ENCODE measurements at regions not wholly inside any gene's neighbourhood (a gene's known extent, or its start where the extent isn't known, plus 50 kb on each side); places are given as distances from the start of the nearest gene placed in this dataset.
A peak's percentile ranks its signal among the peaks of the same experiment; 100 is the strongest.

GRCh38 chr20:17872434-17872833 is 96.2 kb downstream of the SNX5 start:
- H3K4me3 ChIP-seq (ENCODE audit: low read depth in 1 of 2, low read length in 2 of 2): no peak overlapping the region
- no peaks in the 10 kb centered on the region for H3K9me3 ChIP-seq (ENCODE audit: insufficient read depth, low read length, severe bottlenecking)
- no peak overlapping the region for H3K9ac ChIP-seq (ENCODE audit: low read depth, low read length)
- DNase-seq (no peak), ATAC-seq (ENCODE audit: insufficient read depth, low read depth) (no peak)
- H3K4me2 ChIP-seq (ENCODE audit: insufficient read depth, low read length): no peak overlapping the region
- no peak for TF ChIP-seq CTCF (IDR thresholded peaks at IDR 0.05; ENCODE audit: borderline replicate concordance, extremely low read depth, low read length, poor library complexity, severe bottlenecking)
- H4K20me1 ChIP-seq (ENCODE audit: insufficient read depth, low read length): no peaks in the 10 kb centered on the region; the same call in 1 of the 2 replicates
- H3K4me1 ChIP-seq (ENCODE audit: insufficient read depth, low read length): peaks cover 5% of the 10 kb centered on the region; the same call in 1 of the 2 replicates
- no peaks in the 10 kb centered on the region for H3K36me3 ChIP-seq (ENCODE audit: insufficient read depth, low read length)
- H3K27me3 ChIP-seq (ENCODE audit: insufficient read depth, low read length, poor library complexity): peaks cover 15% of the 10 kb centered on the region
- peak overlapping the region; percentile 39; the same call in 1 of the 2 replicates for H2AFZ ChIP-seq (ENCODE audit: low read depth, low read length)
- no peaks in the 10 kb centered on the region for H3K79me2 ChIP-seq (ENCODE audit: insufficient read depth, low read length)
- H3K27ac ChIP-seq (ENCODE audit: low read length): no peak overlapping the region

GRCh38 chr20:17871886-17872285 is 96.7 kb downstream of the SNX5 start:
- Histone ChIP-seq H3K4me1 (ENCODE audit: insufficient read depth, low read length) (peaks cover 5% of the 10 kb centered on the region; the same call in 1 of the 2 replicates), H3K27me3 (ENCODE audit: insufficient read depth, low read length, poor library complexity) (peaks cover 15% of the 10 kb centered on the region), H3K4me2 (ENCODE audit: insufficient read depth, low read length) (no peak overlapping the region), H3K79me2 (ENCODE audit: insufficient read depth, low read length) (no peaks in the 10 kb centered on the region), H2AFZ (ENCODE audit: low read depth, low read length) (peak overlapping the region; percentile 39; the same call in 1 of the 2 replicates), H4K20me1 (ENCODE audit: insufficient read depth, low read length) (no peaks in the 10 kb centered on the region; the same call in 1 of the 2 replicates), H3K9ac (ENCODE audit: low read depth, low read length) (no peak overlapping the region), H3K9me3 (ENCODE audit: insufficient read depth, low read length, severe bottlenecking) (no peaks in the 10 kb centered on the region), H3K4me3 (ENCODE audit: low read depth in 1 of 2, low read length in 2 of 2) (no peak overlapping the region), H3K27ac (ENCODE audit: low read length) (no peak overlapping the region), H3K36me3 (ENCODE audit: insufficient read depth, low read length) (no peaks in the 10 kb centered on the region)
- DNase-seq (no peak), ATAC-seq (ENCODE audit: insufficient read depth, low read depth) (0 out of 3 replicates have a peak, but pooled peaks have one; percentile 24)
- TF ChIP-seq EZH2 (IDR thresholded peaks at IDR 0.05; ENCODE audit: borderline replicate concordance, low read depth, low read length, severe bottlenecking): no peak
- no peak for TF ChIP-seq CTCF (IDR thresholded peaks at IDR 0.05; ENCODE audit: borderline replicate concordance, extremely low read depth, low read length, poor library complexity, severe bottlenecking)

- Histone ChIP-seq H3K27me3 (ENCODE audit: insufficient read depth, low read length, poor library complexity) (peaks cover 13% of the 10 kb centered on the region), H3K9ac (ENCODE audit: low read depth, low read length) (no peak overlapping the region), H3K36me3 (ENCODE audit: insufficient read depth, low read length) (no peaks in the 10 kb centered on the region), H2AFZ (ENCODE audit: low read depth, low read length) (no peak overlapping the region), H3K4me1 (ENCODE audit: insufficient read depth, low read length) (peaks cover 5% of the 10 kb centered on the region; the same call in 1 of the 2 replicates), H3K4me2 (ENCODE audit: insufficient read depth, low read length) (no peak overlapping the region), H4K20me1 (ENCODE audit: insufficient read depth, low read length) (no peaks in the 10 kb centered on the region; the same call in 1 of the 2 replicates), H3K27ac (ENCODE audit: low read length) (no peak overlapping the region), H3K79me2 (ENCODE audit: insufficient read depth, low read length) (no peaks in the 10 kb centered on the region), H3K9me3 (ENCODE audit: insufficient read depth, low read length, severe bottlenecking) (no peaks in the 10 kb centered on the region), H3K4me3 (ENCODE audit: low read depth in 1 of 2, low read length in 2 of 2) (no peak overlapping the region)
- TF ChIP-seq EZH2 (IDR thresholded peaks at IDR 0.05; ENCODE audit: borderline replicate concordance, low read depth, low read length, severe bottlenecking): no peak
- no peak for TF ChIP-seq CTCF (IDR thresholded peaks at IDR 0.05; ENCODE audit: borderline replicate concordance, extremely low read depth, low read length, poor library complexity, severe bottlenecking)
- DNase-seq (no peak), ATAC-seq (ENCODE audit: insufficient read depth, low read depth) (no peak)
Measured at GRCh38 chr20:17871181-17871580, 97.4 kb downstream of the SNX5 start.

Measured in DND-41 (cell line).